Renal pelvis (tissue), 1 donor: ENCODE measurements at regions not wholly inside any gene's neighbourhood (a gene's known extent, or its start where the extent isn't known, plus 50 kb on each side); places are given as distances from the start of the nearest gene placed in this dataset.
A peak's percentile ranks its signal among the peaks of the same experiment; 100 is the strongest.
"Not testable (repeated sequence)": the region's sequence is repeated elsewhere in the genome, so short reads cannot be mapped to it uniquely, and the experiment has no call there.

Experiments
- DNase-seq: peaks from one replicate; pipeline ENCODE4 v3.0.0-alpha.2; 2013

- not testable (repeated sequence) for DNase-seq
These were observed 313.2 kb downstream of the UBE2NL start for GRCh38 chrX:144197057-144197456.

GRCh38 chrX:144202726-144203125, 318.9 kb downstream of the UBE2NL start:
- DNase-seq = not testable (repeated sequence)

- not testable (repeated sequence) for DNase-seq
These were observed 324.6 kb downstream of the UBE2NL start for GRCh38 chrX:144208360-144209024.

- no peak for DNase-seq
These were observed 330.8 kb downstream of the UBE2NL start for GRCh38 chrX:144214651-144215050.

DNA sequence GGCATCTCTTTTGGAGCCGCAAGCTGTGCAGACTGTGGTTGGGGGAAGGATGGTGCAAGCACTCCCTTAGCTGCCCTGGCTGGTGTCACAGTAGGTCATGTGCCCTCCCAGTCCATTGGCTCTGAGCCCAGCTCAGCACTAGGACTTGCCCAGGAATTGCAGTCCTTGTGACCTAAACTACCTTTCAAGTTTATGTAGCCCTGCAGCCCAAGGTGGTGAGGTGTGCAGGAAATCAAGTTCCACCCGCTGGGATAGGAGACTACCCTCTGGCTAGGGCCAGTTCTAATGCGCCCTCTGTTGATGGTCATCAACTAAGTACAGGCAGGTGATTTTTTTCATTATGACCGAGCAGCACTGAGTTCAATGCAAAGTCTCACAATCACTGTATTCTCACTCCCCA, 335.2 kb downstream of the UBE2NL start:
- DNase-seq = peak; percentile 0

DNA sequence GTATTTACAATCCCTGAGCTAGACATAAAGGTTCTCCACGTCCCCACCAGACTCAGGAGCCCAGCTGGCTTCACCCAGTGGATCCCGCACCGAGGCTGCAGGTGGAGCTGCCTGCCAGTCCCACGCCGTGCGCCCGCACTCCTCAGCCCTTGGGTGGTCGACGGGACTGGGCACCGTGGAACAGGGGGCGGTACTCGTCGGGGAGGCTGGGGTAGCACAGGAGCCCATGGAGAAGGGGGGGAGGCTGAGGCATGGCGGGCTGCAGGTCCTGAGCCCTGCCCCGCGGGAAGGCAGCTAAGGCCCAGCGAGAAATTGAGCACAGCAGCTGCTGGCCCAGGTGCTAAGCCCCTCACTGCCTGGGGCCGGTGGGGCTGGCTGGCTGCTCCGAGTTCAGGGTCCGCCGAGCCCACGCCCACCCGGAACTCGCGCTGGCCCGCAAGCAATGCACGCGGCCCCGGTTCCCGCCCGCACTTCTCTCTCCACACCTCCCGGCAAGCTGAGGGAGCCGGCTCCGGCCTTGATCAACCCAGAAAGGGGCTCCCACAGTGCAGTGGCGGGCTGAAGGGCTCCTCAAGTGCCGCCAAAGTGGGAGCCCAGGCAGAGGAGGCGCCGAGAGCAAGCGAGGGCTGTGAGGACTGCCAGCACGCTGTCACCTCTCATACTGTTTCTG, 347.4 kb downstream of the UBE2NL start:
- DNase-seq = not testable (repeated sequence)

DNA sequence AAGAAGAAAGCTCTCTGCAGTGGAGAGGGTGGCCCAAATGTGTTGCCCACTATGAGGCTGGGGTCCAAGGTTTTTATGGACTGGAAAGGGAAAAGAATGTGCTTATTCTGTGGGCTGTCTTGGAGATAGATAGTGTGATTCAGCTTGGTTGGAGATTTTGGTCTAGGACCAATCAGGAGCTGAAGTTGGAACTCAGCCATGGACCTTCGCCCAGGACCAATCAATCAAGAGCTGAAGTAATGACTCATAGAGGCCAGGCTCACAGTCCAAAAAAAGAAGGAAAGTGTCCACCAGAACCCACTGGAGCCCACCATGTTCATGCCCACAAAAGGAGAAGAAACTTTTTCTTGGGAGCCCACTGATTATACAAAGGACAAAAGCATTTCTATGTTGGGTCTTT, 369.5 kb downstream of the UBE2NL start:
- no peak for DNase-seq

- DNase-seq = no peak
These were observed 375.2 kb downstream of the UBE2NL start for GRCh38 chrX:144259054-144259453.

GRCh38 chrX:144265641-144266040, 381.8 kb downstream of the UBE2NL start:
- no peak for DNase-seq

DNA sequence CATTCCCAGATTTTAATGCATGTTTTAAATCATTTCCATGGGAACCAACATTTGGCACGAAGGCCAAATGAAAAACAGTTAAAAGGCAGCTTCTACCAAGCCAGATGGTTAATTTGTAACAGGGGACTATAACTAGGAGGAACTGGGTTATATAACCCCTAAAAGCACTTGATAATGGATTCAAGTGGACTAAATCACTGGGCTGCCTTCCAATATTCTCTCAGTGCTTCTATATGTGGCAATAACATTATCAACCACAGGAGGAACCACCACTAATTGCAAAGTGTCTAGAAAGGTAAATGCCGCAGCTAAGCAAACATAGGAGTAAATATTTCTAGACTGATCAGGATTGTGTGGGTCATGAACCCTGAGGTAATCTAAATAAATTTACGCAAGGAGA, 391.5 kb downstream of the UBE2NL start:
- DNase-seq = no peak

GRCh38 chrX:144275843-144276242, 392.0 kb downstream of the UBE2NL start:
- no peak for DNase-seq

DNA sequence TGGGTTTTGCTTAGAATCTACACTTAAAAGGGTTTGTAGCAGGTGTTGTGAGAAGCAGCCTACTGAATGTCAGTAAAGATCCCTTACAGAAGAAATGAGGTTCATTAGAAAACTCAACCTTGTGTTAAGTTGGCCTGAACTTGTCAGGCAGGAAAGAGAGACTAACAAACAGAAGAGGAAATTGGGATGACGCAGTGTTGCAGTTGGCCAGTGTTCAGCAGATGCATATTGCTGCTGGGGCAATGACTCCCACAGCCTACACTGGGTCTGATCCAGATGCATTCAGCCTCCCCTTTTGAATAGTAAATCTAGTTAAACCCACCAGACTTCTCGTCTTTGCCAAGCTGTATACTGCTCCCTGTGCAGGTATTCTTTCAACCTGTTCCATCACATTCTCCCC, 409.4 kb downstream of the UBE2NL start:
- no peak for DNase-seq

- DNase-seq = no peak
These were observed 412.1 kb downstream of the UBE2NL start for GRCh38 chrX:144295921-144296320.

- no peak for DNase-seq
These were observed 413.4 kb downstream of the UBE2NL start for GRCh38 chrX:144297221-144297620.

- DNase-seq = no peak
These were observed 443.6 kb downstream of the UBE2NL start for GRCh38 chrX:144327495-144327894.

GRCh38 chrX:144333429-144333828, 449.6 kb downstream of the UBE2NL start:
- DNase-seq = no peak

DNA sequence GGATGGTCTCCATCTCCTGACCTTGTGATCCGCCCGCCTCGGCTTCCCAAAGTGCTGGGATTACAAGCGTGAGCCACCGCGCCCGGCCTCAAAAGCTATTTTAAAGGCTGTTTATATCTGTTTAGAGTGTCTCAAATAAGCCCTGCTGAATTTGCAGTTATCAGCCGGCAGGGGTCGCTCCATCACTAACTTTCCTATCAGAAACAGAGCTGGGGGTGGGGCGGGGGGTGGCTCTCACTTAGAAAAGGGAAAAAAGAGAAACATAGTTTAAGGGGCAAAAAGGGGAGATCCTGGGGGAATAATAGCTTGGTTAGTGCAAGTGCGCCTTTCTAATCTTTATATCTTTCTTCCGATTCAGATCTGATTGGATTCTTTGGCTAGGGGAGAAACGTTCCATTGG, 450.7 kb downstream of the UBE2NL start:
- no peak for DNase-seq

GRCh38 chrX:144335402-144335801, 451.5 kb downstream of the UBE2NL start:
- DNase-seq = no peak

DNA sequence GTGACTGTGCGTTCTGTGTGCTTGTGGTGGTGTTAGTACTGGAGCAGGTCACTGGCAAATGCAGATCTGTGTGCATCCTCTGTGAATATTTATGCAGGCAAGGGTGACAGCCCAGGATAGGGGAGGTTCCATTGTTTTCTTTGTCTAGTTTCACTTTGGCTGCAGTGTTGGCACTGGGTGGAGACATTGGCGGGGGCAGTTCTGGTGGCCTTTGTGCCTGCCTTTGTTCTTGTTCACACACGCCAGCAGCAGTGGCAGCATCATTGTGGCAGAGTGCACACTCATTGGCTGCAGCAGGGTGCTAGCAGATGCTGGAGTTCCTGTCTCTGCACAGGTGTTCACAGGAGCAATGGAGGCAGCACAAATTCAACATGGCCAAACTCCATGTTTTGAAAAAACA, 495.3 kb downstream of the UBE2NL start:
- DNase-seq = no peak

DNA sequence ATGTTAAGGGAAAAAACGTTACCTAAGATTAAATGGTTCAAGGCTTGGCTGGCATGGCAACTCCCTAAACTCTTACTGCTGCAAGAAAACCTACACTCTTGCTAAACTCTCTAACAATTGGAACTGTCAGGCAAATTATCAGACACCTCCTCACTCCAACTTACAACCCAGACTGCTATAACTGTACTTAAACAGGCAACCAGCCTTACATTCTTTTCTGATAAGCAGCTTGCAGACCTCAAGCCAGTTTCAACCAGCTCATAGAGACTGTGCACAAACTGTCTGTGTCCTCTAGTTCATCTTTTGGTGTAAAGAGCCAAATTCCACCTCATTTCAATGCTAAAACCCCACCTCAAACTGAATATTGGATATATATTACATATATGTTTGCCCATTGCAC, 504.9 kb downstream of the UBE2NL start:
- DNase-seq = no peak
